GM19240 (cell line): ENCODE measurements at regions not wholly inside any gene's neighbourhood (a gene's known extent, or its start where the extent isn't known, plus 50 kb on each side); places are given as distances from the start of the nearest gene placed in this dataset.

Source experiments
- DNase-seq: peaks from one replicate; pipeline ENCODE4 v3.0.0; 2011; ENCODE audit warnings: low spot score; ENCODE audit not compliant: insufficient read length

GRCh38 chr21:31414263-31415000 is 70.4 kb upstream of the TIAM1 start:
- no peak for DNase-seq

DNA sequence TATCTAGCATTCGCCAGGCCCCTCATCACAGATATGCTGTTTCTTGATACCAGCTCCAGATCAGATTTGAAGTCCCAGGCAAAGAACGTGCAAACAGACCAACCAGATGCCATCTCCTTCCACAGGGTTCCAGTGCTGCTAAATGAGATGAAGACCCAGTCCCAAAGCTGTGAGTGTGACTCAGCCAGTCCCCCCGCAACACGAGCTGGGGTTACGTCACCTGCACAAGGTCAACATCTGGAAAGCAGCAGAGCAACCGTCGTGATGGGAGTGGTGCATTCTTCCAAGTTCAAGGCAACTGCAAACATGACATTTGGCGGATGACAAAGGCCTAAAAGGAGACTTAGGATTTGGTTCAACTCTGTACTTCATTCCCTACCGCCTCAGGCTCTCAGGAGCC is 69.6 kb upstream of the TIAM1 start:
- DNase-seq: no peak

- no peak for DNase-seq
These were observed 66.6 kb upstream of the TIAM1 start for GRCh38 chr21:31410499-31411131.

DNA sequence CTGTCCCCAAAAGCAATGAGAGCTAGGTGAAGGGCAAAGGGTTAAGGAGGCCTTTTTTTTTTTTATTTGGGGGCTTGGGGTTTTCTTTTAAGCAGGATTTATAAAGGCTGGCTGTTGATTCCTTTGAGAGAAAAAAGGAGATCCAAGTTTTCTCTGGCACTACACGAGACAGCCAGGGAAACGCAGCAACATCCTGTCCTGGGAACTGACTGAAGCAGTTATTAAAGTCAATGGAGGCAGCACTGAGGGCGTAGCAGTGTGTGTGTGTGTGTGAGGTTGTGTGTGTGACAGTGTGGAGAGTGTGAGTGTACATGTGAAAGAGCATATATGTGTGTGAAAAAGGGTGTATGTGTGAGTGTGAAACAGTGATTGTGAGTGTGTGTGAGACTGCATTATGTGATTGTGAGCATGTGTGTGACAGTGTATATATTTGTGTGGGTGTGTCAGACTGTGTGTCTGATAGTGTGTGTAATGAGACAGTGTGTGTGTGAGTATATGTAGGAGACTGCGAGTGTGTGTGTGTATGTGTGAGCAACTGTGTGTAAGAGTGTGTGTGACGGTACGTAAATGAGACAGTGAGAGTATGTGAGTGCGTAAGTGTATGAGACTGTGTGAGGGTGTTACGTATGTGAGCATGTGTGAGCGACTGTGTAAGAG is 65.9 kb upstream of the TIAM1 start:
- DNase-seq: no peak

DNA sequence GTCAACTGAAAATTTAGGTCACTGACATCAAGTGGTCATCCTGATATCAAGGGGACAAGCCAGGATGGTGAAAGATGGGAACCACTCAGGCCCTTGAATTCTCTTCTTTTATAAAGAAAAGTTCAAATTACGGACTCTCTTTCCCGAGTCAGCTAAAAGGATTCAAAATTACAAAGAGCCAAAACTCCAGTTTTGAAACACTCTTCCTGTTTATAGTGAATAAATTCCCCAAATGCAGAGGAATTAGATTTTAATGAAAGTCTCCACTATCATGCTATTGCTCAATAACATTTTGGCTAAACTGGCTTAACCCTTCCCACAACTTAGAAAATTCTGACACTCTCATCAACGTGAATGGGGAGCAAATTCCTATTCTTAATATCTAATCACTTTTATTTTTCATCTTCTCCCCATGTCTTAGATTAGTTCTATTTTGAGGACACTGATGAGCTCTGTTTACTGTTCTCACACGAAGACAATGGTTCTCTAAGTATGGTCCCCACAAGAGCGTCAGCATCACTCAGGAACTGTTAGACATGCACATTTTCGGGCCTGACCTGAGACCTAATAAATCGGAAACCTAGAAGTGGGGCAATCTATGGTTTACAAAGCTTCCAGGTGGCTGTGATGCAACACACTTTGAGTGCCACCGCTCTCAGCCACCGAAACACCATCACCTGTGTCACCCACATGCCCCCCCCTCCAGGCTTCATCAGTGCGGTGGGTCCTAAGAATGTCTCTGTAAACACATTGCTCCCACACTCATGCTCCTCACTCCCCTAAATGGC is 64.4 kb upstream of the TIAM1 start:
- DNase-seq: no peak

- no peak for DNase-seq
These were observed 62.4 kb upstream of the TIAM1 start for GRCh38 chr21:31406510-31406909.

DNA sequence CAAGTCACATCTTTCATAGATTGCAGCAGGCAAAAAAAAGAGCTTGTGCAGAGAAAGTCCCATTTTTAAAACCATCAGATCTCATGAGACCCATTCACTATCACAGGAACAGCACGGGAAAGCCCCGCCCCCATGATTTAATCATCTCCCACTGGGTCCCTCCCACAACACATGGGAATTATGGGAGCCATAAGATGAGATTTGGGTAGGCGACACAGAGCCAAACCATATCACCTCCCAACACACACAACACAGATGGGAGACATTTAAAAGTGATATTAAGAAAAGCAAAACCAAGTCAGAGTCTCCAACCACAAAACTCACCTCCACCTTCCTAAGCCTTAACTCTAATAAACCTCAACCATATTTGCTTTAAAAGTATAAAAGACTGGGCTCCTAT is 61.5 kb upstream of the TIAM1 start:
- no peak for DNase-seq

- DNase-seq: no peak
These were observed 59.7 kb upstream of the TIAM1 start for GRCh38 chr21:31403596-31404333.

DNA sequence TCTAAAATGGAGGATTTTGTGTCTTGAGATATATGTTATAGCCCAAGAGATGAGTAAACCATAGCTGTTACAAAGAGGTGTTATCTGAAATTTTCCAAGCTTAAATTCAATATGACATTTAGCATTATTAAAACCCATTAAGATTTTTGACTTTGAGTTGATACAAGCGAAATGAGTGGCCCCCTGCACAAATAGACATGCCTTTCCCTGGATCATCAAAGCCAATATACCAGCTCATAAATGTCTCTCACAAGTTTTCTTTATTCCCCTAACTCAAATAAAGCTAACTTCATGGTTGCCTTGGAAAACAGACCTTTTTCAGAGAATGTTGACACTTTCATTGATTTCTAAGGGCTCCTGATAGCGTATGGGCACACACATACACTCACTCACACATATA is 55.5 kb upstream of the TIAM1 start:
- no peak for DNase-seq

DNA sequence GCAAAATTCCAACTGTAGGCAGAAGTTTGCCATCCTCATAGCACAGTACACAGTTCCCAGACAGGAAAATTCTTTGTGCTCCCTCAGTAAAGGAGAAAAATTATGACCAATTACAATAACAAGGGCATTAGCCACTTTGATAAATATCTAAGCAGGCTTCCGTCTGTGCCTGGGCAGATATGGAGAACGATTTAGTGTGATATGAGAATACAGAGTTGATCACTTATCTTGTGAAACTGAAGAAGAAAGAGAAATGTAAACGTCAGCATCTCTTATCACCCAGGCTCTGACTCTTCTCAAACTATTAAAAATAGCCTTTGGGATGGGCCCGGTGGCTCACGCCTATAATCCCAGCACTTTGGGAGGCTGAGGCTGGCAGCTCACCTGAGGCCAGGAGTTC is 54.5 kb upstream of the TIAM1 start:
- DNase-seq: no peak

- no peak for DNase-seq
These were observed 53.9 kb upstream of the TIAM1 start for GRCh38 chr21:31397939-31398338.

- DNase-seq: no peak
These were observed 53.5 kb upstream of the TIAM1 start for GRCh38 chr21:31397515-31397926.

DNA sequence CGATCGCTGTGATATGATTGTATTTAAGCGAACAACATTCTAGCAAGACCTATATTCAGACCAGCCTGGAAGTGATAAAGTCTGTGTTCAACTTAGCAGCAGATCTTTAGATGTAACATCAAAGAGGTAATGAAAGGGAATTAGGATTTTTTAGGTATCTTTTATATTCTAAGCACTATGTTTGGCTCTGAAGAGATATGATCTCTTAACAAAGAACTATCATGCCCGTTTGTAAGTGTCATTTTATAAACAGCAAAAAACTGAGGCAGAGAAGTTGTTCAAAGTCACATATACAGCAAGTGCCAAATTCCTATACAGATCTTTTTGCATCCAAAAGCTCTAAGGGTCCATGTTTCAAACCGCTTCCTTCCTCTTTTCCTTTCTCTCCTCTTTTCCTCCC is 53.0 kb upstream of the TIAM1 start:
- no peak for DNase-seq

GRCh38 chr21:31396399-31396798 is 52.3 kb upstream of the TIAM1 start:
- DNase-seq: no peak

GRCh38 chr21:31395791-31396190 is 51.7 kb upstream of the TIAM1 start:
- no peak for DNase-seq

DNA sequence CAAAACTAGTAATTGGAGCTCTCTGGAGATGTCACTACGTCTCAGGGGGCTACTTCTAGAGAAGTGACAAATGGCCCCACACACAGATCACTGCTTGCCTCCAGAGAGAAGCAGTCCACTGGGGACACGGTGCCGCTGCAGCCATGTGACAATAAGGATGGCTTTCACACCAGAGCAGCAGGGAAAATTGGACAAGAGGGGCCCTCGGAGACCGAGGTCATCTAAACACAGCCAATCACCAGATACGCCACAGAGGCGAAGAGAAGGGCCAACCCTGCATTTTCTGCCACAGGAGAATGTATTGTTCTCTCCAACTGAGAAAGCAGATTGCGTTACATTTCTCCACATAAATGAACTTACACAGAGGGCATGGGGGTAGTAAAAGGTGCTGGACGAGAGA is 51.2 kb upstream of the TIAM1 start:
- DNase-seq: no peak

- no peak for DNase-seq
These were observed 50.2 kb upstream of the TIAM1 start for GRCh38 chr21:31394309-31394708.
